Parathyroid adenoma (tissue), 2 donors: ENCODE measurements at regions not wholly inside any gene's neighbourhood (a gene's known extent, or its start where the extent isn't known, plus 50 kb on each side); places are given as distances from the start of the nearest gene placed in this dataset.
"Not testable (repeated sequence)": the region's sequence is repeated elsewhere in the genome, so short reads cannot be mapped to it uniquely, and the experiment has no call there.

Source experiments
- H2AFZ ChIP-seq: fragments of 300-600 bp; sonication (generic); one replicate; pipeline ENCODE4 v1.7.0; 2017; ENCODE audit warnings: antibody characterized with exemption, mild to moderate bottlenecking
- H3K27ac ChIP-seq: fragments of 300-600 bp; sonication (generic); one replicate; pipeline ENCODE4 v1.7.0; 2017
- H3K27me3 ChIP-seq: fragments of 300-600 bp; sonication (generic); one replicate; pipeline ENCODE4 v1.7.0; 2017; ENCODE audit warnings: low read length; ENCODE audit not compliant: control insufficient read depth, insufficient read depth
- H3K36me3 ChIP-seq: fragments of 300-600 bp; sonication (generic); one replicate; pipeline ENCODE4 v1.7.0; 2017; ENCODE audit warnings: low read length; ENCODE audit not compliant: control insufficient read depth, insufficient read depth
- H3K4me1 ChIP-seq: fragments of 300-600 bp; sonication (generic); one replicate; pipeline ENCODE4 v1.7.0; 2017; ENCODE audit warnings: control low read depth
- H3K4me2 ChIP-seq: fragments of 300-600 bp; sonication (generic); one replicate; pipeline ENCODE4 v1.7.0; 2017; ENCODE audit warnings: low read length
- H3K4me3 ChIP-seq: fragments of 300-600 bp; sonication (generic); one replicate; pipeline ENCODE4 v1.7.0; 2017; ENCODE audit warnings: low read depth, low read length
- H3K79me2 ChIP-seq: fragments of 300-600 bp; sonication (generic); one replicate; pipeline ENCODE4 v1.7.0; 2017; ENCODE audit warnings: control low read depth
- H3K9ac ChIP-seq: fragments of 300-600 bp; sonication (generic); one replicate; pipeline ENCODE4 v1.7.0; 2017; ENCODE audit warnings: mild to moderate bottlenecking
- H3K9me3 ChIP-seq: fragments of 300-600 bp; sonication (generic); one replicate; pipeline ENCODE4 v1.7.0; 2017; ENCODE audit warnings: low read length; ENCODE audit not compliant: control insufficient read depth
- CTCF ChIP-seq: fragments of 300-600 bp; sonication (generic); IDR thresholded peaks from one replicate; pipeline ENCODE4 v1.7.0; 2017; ENCODE audit warnings: antibody characterized with exemption, mild to moderate bottlenecking
- donor health status: primary hyperparathyroidism.

- H3K27ac ChIP-seq, H3K27me3 ChIP-seq, H3K9me3 ChIP-seq, H3K4me2 ChIP-seq, H3K4me3 ChIP-seq, H3K9ac ChIP-seq, H3K36me3 ChIP-seq, H3K4me1 ChIP-seq, H3K79me2 ChIP-seq: not testable (repeated sequence)
- H2AFZ ChIP-seq, result peak overlapping the region; percentile 68
Measured at GRCh38 chr1:143905214-143906179, 66.3 kb downstream of the FAM72C start.

GRCh38 chr1:143904622-143904979, 67.2 kb downstream of the FAM72C start:
- H3K9ac ChIP-seq, H3K27me3 ChIP-seq, H3K4me2 ChIP-seq, H3K79me2 ChIP-seq, H3K36me3 ChIP-seq, H3K9me3 ChIP-seq, H3K4me1 ChIP-seq: not testable (repeated sequence)
- Histone ChIP-seq H3K27ac (peak overlapping the region; percentile 68), H2AFZ (peak overlapping the region; percentile 64), H3K4me3 (peak overlapping the region; percentile 47)

GRCh38 chr1:143903899-143904621, 67.7 kb downstream of the FAM72C start:
- not testable (repeated sequence) for H3K4me1 ChIP-seq, H3K9me3 ChIP-seq, H3K79me2 ChIP-seq, H3K36me3 ChIP-seq, H3K27me3 ChIP-seq, H3K9ac ChIP-seq
- peak overlapping the region; percentile 68 for H3K27ac ChIP-seq
- peak overlapping the region; percentile 26 for H3K4me2 ChIP-seq
- peak overlapping the region; percentile 47 for H3K4me3 ChIP-seq
- H2AFZ ChIP-seq, result peak overlapping the region; percentile 64

GRCh38 chr1:143896377-143896776, 75.4 kb downstream of the FAM72C start:
- not testable (repeated sequence) for H3K4me2 ChIP-seq, H3K4me3 ChIP-seq, H3K36me3 ChIP-seq, H3K27me3 ChIP-seq, H3K9me3 ChIP-seq, H2AFZ ChIP-seq, H3K79me2 ChIP-seq, H3K4me1 ChIP-seq, H3K9ac ChIP-seq, H3K27ac ChIP-seq

- not testable (repeated sequence) for H3K9ac ChIP-seq, H2AFZ ChIP-seq, H3K79me2 ChIP-seq, H3K27me3 ChIP-seq, H3K4me3 ChIP-seq, H3K36me3 ChIP-seq, H3K4me2 ChIP-seq, H3K9me3 ChIP-seq, H3K4me1 ChIP-seq, H3K27ac ChIP-seq
Measured at GRCh38 chr1:143884932-143885574, 86.7 kb downstream of the FAM72C start.

GRCh38 chr1:143884532-143884931, 87.3 kb downstream of the FAM72C start:
- not testable (repeated sequence) for H3K4me3 ChIP-seq, H3K36me3 ChIP-seq, H3K4me2 ChIP-seq, H2AFZ ChIP-seq, H3K9ac ChIP-seq, H3K27me3 ChIP-seq, H3K79me2 ChIP-seq, H3K27ac ChIP-seq, H3K4me1 ChIP-seq, H3K9me3 ChIP-seq
- TF ChIP-seq CTCF, result peak; percentile 25

- H3K79me2 ChIP-seq, H3K4me3 ChIP-seq, H3K36me3 ChIP-seq: not testable (repeated sequence)
Measured at GRCh38 chr1:143879757-143880536, 91.8 kb downstream of the FAM72C start.

GRCh38 chr1:143875947-143876346, 95.8 kb downstream of the FAM72C start:
- H3K27ac ChIP-seq, H3K4me2 ChIP-seq: not testable (repeated sequence)

More at GRCh38 chr1:143879757-143880536, 91.8 kb downstream of the FAM72C start:
- H3K4me2 ChIP-seq, H3K27me3 ChIP-seq, H3K9me3 ChIP-seq, H3K4me1 ChIP-seq, H2AFZ ChIP-seq, H3K27ac ChIP-seq, H3K9ac ChIP-seq: not testable (repeated sequence)

GRCh38 chr1:143874625-143875024, 97.2 kb downstream of the FAM72C start:
- H3K9ac ChIP-seq, H3K36me3 ChIP-seq, H3K9me3 ChIP-seq, H3K4me1 ChIP-seq, H3K27me3 ChIP-seq, H3K4me2 ChIP-seq, H3K4me3 ChIP-seq, H2AFZ ChIP-seq, H3K27ac ChIP-seq, H3K79me2 ChIP-seq: not testable (repeated sequence)

More at GRCh38 chr1:143875947-143876346, 95.8 kb downstream of the FAM72C start:
- H3K4me3 ChIP-seq, H2AFZ ChIP-seq, H3K36me3 ChIP-seq, H3K9me3 ChIP-seq, H3K27me3 ChIP-seq, H3K79me2 ChIP-seq, H3K9ac ChIP-seq, H3K4me1 ChIP-seq: not testable (repeated sequence)
